Hippocampal formation (tissue), 2 donors: ENCODE measurements at regions not wholly inside any gene's neighbourhood (a gene's known extent, or its start where the extent isn't known, plus 50 kb on each side); places are given as distances from the start of the nearest gene placed in this dataset.
"Not testable (repeated sequence)": the region's sequence is repeated elsewhere in the genome, so short reads cannot be mapped to it uniquely, and the experiment has no call there.

Experiments
- DNase-seq, 2 donors: peaks; one replicate each; lab custom pipeline; 2025; lab: John Stamatoyannopoulos, UW

- DNase-seq: no peak
These were observed 76.6 kb upstream of the ZNF644 start for GRCh38 chr1:91098299-91098906.

GRCh38 chr1:91095321-91095720 is 73.5 kb upstream of the ZNF644 start:
- not testable (repeated sequence) for DNase-seq

GRCh38 chr1:91092503-91092902 is 70.7 kb upstream of the ZNF644 start:
- no peak for DNase-seq

GRCh38 chr1:91091812-91092211 is 70.0 kb upstream of the ZNF644 start:
- no peak for DNase-seq

GRCh38 chr1:91080650-91081049 is 58.8 kb upstream of the ZNF644 start:
- DNase-seq: no peak

- no peak for DNase-seq
These were observed 57.0 kb upstream of the ZNF644 start for GRCh38 chr1:91078859-91079258.

- no peak for DNase-seq
These were observed 55.0 kb upstream of the ZNF644 start for GRCh38 chr1:91076834-91077233.

GRCh38 chr1:91075233-91076135 is 53.6 kb upstream of the ZNF644 start:
- no peak for DNase-seq

GRCh38 chr1:91073299-91073698 is 51.5 kb upstream of the ZNF644 start:
- no peak for DNase-seq

GRCh38 chr1:91071838-91072237 is 50.0 kb upstream of the ZNF644 start:
- DNase-seq: no peak
